Choroid plexus epithelial cell (primary cell): ENCODE measurements at regions not wholly inside any gene's neighbourhood (a gene's known extent, or its start where the extent isn't known, plus 50 kb on each side); places are given as distances from the start of the nearest gene placed in this dataset.
A peak's percentile ranks its signal among the peaks of the same experiment; 100 is the strongest.

Experiments
- DNase-seq: peaks from one replicate; pipeline ENCODE4 v3.0.0-alpha.2; 2010; ENCODE audit warnings: low read depth
- H3K4me3 ChIP-seq: 2 replicates; pipeline ENCODE4 v1.5.1; 2011; ENCODE audit warnings: low read depth, mild to moderate bottlenecking, control low read depth, low read length, moderate library complexity
- CTCF ChIP-seq: conservative IDR thresholded peaks from 2 replicates; pipeline ENCODE4 v1.5.1; 2011; ENCODE audit warnings: low read depth, mild to moderate bottlenecking, control low read depth, inconsistent platforms, low read length, moderate library complexity

DNA sequence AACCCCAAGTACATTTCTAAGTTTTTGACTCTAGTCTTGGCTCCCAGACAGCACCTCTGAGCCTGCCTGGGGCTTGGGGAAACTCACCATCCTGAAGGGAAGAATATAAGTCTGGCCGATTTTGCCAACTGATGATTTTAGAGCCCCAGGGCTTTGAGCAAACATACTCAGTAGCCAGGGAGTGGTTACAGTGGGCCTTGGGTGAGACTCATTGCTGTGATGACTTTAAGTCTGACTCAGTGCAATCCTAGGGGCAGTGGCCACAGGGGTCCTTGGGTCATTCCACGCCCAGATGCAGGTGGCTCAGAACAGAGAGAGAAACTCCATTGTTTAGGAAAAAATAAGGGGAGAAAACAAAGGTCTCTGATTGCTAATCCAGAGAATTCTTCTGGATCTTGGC is 312.0 kb upstream of the EDIL3 start:
- TF ChIP-seq CTCF = no peak
- H3K4me3 ChIP-seq = no peak overlapping the region
- DNase-seq = no peak

DNA sequence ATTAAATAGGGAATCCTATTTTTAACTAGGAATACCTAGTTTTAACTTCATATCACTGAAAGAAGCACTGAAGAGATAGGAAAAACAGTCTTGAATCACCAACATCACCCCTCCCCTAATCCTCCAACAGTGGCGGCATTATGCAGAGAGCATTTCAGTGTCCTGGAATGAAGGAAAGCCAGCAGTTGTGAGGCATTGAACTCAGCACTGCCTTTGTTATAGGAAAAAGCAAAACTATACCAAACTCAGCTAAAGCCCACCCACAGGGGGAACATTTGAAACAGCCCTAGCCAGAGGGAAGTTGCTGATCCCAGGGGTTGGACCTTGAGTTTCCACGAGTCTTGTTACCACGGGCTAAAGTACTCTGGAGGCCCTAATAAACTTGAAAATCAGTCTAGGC is 310.6 kb upstream of the EDIL3 start:
- no peak for DNase-seq
- no peak overlapping the region for H3K4me3 ChIP-seq
- no peak for TF ChIP-seq CTCF

- no peak for TF ChIP-seq CTCF
- DNase-seq = no peak
- no peak overlapping the region for H3K4me3 ChIP-seq
These were observed 308.6 kb upstream of the EDIL3 start for GRCh38 chr5:84693256-84693655.

- DNase-seq = peak; percentile 74
- H3K4me3 ChIP-seq = no peak overlapping the region
- no peak for TF ChIP-seq CTCF
These were observed 303.9 kb upstream of the EDIL3 start for GRCh38 chr5:84688566-84688965.

DNA sequence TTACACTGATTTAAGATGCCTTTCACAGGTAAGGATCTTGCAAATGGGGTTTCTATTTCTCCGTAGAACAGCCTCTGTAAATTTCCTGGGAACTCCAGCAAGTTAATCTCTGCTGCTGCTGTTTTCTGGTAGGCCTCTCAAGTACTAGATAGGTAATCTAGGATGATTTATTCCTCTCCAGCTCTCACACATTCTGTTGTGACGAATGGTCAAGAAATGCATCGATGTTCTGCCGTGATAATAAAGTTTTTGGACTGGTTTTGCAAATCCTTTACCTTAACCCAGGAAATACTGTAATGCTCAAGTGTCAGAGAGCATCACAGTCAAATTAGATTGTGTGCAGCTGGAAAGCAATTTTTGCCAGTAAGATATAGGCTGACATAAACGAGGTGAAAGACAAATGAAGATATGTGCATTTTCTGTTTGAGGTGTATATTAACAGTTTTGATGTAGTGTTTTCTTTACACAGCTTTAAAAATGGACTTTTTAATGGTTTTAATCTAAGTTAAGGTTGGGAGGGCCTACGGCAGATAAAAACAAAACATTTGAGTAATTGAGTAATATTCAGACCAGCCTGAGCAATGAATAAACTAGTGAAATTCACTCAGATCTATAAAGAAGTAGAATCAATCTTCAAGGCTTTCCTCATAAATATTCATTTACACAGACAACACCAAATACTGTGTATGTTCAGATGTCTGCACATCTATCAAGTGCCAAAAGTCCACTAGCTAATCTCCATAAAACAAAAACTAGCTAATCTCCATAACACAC is 300.6 kb upstream of the EDIL3 start:
- no peak for TF ChIP-seq CTCF
- DNase-seq = no peak
- no peak overlapping the region for H3K4me3 ChIP-seq

GRCh38 chr5:84683594-84683993 is 298.9 kb upstream of the EDIL3 start:
- no peak overlapping the region for H3K4me3 ChIP-seq
- no peak for TF ChIP-seq CTCF
- no peak for DNase-seq

DNA sequence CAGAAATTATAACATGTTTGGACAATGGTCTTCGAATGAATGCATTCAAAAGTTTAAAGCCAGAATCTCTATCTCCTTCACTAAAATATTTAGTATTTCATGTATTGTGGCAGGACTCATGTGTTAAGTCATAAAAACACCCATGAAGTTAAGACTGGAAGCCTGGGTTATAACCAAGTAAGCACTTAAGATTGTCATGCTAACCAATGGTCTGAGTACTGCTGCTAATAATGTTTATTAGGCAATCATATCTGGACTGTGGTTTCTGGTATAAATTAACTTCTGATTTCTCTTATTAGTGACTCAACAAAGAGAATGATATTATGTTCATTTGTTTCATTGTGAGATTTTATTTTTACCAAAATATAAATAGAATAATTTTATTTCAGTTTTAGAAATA is 297.9 kb upstream of the EDIL3 start:
- no peak for DNase-seq
- no peak for TF ChIP-seq CTCF
- H3K4me3 ChIP-seq = no peak overlapping the region
